ENCODE measurements at regions not wholly inside any gene's neighbourhood (a gene's known extent, or its start where the extent isn't known, plus 50 kb on each side); places are given as distances from the start of the nearest gene placed in this dataset.

DNA sequence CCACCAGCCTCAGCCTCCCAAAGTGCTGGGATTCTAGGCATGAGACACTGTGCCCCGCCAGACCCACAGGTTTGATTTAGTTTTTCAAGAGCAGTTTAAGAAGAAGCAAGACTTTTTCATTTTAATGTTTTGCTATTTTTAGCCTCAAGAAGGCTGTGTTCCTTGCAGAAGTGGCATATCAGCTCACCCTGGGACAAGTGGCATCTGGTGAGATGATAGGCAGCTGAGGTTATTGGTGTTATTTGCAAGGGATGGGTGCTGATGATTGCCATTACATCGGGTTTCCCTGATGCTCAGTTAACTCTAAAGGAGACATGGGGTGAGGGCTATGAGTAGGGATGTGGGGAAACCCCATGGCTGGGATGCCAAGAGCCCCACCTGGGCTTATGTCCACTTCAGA lies 120.4 kb downstream of the MXRA5 start:
- Mint-ChIP-seq H3K27ac (ENCODE audit: unreplicated experiment) (no peak overlapping the region), H3K9me3 (ENCODE audit: unreplicated experiment) (no peaks in the 10 kb centered on the region), H3K4me1 (ENCODE audit: unreplicated experiment) (peaks cover 24% of the 10 kb centered on the region), H3K27me3 (ENCODE audit: unreplicated experiment) (no peaks in the 10 kb centered on the region), H3K36me3 (ENCODE audit: unreplicated experiment) (no peaks in the 10 kb centered on the region), H3K4me3 (ENCODE audit: unreplicated experiment) (no peak overlapping the region)
- TF ChIP-seq, protein P1, sequence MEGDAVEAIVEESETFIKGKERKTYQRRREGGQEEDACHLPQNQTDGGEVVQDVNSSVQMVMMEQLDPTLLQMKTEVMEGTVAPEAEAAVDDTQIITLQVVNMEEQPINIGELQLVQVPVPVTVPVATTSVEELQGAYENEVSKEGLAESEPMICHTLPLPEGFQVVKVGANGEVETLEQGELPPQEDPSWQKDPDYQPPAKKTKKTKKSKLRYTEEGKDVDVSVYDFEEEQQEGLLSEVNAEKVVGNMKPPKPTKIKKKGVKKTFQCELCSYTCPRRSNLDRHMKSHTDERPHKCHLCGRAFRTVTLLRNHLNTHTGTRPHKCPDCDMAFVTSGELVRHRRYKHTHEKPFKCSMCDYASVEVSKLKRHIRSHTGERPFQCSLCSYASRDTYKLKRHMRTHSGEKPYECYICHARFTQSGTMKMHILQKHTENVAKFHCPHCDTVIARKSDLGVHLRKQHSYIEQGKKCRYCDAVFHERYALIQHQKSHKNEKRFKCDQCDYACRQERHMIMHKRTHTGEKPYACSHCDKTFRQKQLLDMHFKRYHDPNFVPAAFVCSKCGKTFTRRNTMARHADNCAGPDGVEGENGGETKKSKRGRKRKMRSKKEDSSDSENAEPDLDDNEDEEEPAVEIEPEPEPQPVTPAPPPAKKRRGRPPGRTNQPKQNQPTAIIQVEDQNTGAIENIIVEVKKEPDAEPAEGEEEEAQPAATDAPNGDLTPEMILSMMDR (IDR thresholded peaks at IDR 0.05) = no peak
- DNase-seq (ENCODE audit: extremely low spot score, unreplicated experiment) = no peak

DNA sequence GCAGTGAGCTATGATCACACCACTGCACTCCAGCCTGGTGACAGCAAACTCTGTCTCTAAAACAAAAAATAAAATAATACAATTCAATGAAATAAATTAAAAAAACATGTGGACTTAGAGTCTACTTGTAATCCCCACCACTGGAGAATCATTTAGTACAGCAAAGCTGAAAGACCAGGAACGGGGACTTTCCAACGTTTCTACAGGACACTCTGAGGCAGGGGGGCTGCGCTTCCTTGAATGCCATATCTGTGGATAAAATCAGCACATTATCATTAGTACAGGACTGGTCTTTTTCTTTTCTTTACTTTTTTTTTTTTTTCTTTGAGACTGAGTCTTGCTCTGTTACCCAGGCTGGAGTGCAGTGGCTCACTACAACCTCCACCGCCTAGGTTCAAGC lies 124.8 kb downstream of the MXRA5 start:
- Mint-ChIP-seq H3K27me3 (ENCODE audit: unreplicated experiment) (no peaks in the 10 kb centered on the region), H3K27ac (ENCODE audit: unreplicated experiment) (no peak overlapping the region), H3K9me3 (ENCODE audit: unreplicated experiment) (peaks cover 9% of the 10 kb centered on the region), H3K4me3 (ENCODE audit: unreplicated experiment) (no peak overlapping the region), H3K36me3 (ENCODE audit: unreplicated experiment) (no peaks in the 10 kb centered on the region), H3K4me1 (ENCODE audit: unreplicated experiment) (peaks cover under 1% of the 10 kb centered on the region)
- no peak for DNase-seq (ENCODE audit: extremely low spot score, unreplicated experiment)
- TF ChIP-seq, protein P1 (IDR thresholded peaks at IDR 0.05) = no peak

DNA sequence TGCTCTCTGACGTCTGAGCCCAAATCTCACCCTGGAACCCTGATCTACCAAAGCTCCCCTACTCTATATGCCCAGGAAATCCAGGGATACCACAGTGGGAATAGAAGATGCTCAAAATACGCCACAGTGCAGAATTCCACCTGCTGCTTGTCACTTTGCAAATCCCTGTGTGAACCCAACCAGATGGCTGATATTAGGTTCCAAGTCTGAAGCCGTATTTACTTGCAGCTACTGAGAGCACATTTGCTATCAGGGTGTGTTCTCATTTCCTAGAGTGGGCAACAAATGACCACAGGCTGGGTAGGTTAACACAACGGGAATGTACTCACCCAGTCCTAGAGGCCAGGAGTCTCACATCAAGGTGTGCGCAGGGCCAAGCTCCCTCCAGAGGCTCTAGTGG lies 126.8 kb downstream of the MXRA5 start:
- Mint-ChIP-seq H3K4me3 (ENCODE audit: unreplicated experiment) (no peak overlapping the region), H3K36me3 (ENCODE audit: unreplicated experiment) (no peaks in the 10 kb centered on the region), H3K4me1 (ENCODE audit: unreplicated experiment) (peaks cover 1% of the 10 kb centered on the region), H3K27me3 (ENCODE audit: unreplicated experiment) (no peaks in the 10 kb centered on the region), H3K27ac (ENCODE audit: unreplicated experiment) (no peak overlapping the region), H3K9me3 (ENCODE audit: unreplicated experiment) (peaks cover 9% of the 10 kb centered on the region)
- DNase-seq (ENCODE audit: extremely low spot score, unreplicated experiment) = no peak
- TF ChIP-seq, protein P1 (IDR thresholded peaks at IDR 0.05) = no peak

DNA sequence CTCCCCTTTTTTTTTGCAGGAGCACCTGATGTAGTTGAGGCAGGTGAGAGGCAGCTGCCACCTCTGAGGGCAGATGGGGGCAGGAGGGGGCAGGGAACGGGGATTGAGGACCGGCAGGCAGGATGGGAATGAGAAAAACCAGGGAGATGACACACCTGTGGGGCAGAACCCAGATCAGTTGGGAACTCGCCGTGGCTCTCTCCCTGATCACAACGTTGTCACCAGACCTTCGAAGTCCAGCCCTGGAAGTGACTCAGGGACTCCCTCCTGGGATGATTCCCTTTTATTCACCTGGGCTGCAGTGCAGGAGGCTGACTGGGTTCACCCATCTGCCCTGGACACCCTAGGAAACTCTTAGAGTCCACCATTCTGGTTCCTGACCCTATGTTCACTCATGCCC lies 127.2 kb downstream of the MXRA5 start:
- Mint-ChIP-seq H3K4me3 (ENCODE audit: unreplicated experiment) (no peak overlapping the region), H3K36me3 (ENCODE audit: unreplicated experiment) (no peaks in the 10 kb centered on the region), H3K27me3 (ENCODE audit: unreplicated experiment) (no peaks in the 10 kb centered on the region), H3K4me1 (ENCODE audit: unreplicated experiment) (peaks cover 1% of the 10 kb centered on the region), H3K27ac (ENCODE audit: unreplicated experiment) (no peak overlapping the region), H3K9me3 (ENCODE audit: unreplicated experiment) (peaks cover 9% of the 10 kb centered on the region)
- DNase-seq (ENCODE audit: extremely low spot score, unreplicated experiment) = no peak
- TF ChIP-seq, protein P1 (IDR thresholded peaks at IDR 0.05) = no peak

DNA sequence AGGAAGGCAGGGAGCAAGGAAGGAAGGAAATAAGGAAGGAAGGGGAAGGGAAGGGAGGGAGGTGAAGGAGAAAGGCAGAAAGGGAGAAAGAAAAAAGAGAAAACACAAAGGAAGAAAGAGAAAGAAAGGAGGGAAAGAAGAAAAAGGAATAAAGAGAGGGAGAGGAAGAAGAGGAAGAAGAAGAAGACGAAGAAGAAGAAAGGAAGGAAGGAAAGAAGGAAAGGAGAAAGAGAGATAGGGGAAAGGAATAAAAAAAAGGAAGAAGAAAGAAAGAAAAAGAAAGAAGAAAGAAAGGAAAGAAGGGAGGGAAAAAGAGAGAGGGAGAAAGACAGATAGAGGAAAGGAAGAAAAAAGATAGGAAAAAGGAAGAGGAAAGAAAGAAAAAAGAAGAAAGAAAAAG lies 128.0 kb downstream of the MXRA5 start:
- H3K4me3 Mint-ChIP-seq (ENCODE audit: unreplicated experiment) = no peak overlapping the region
- peaks cover 9% of the 10 kb centered on the region for H3K9me3 Mint-ChIP-seq (ENCODE audit: unreplicated experiment)
- H3K36me3 Mint-ChIP-seq (ENCODE audit: unreplicated experiment) = no peaks in the 10 kb centered on the region
- no peaks in the 10 kb centered on the region for H3K27me3 Mint-ChIP-seq (ENCODE audit: unreplicated experiment)
- TF ChIP-seq, protein P1 (IDR thresholded peaks at IDR 0.05) = no peak
- H3K27ac Mint-ChIP-seq (ENCODE audit: unreplicated experiment) = no peak overlapping the region
- DNase-seq (ENCODE audit: extremely low spot score, unreplicated experiment) = no peak
- peaks cover 1% of the 10 kb centered on the region for H3K4me1 Mint-ChIP-seq (ENCODE audit: unreplicated experiment)

Measured in osteocyte (in vitro differentiated cells).